ENCODE measurements at regions not wholly inside any gene's neighbourhood (a gene's known extent, or its start where the extent isn't known, plus 50 kb on each side); places are given as distances from the start of the nearest gene placed in this dataset.
A peak's percentile ranks its signal among the peaks of the same experiment; 100 is the strongest.
"Not testable (repeated sequence)": the region's sequence is repeated elsewhere in the genome, so short reads cannot be mapped to it uniquely, and the experiment has no call there.

DNA sequence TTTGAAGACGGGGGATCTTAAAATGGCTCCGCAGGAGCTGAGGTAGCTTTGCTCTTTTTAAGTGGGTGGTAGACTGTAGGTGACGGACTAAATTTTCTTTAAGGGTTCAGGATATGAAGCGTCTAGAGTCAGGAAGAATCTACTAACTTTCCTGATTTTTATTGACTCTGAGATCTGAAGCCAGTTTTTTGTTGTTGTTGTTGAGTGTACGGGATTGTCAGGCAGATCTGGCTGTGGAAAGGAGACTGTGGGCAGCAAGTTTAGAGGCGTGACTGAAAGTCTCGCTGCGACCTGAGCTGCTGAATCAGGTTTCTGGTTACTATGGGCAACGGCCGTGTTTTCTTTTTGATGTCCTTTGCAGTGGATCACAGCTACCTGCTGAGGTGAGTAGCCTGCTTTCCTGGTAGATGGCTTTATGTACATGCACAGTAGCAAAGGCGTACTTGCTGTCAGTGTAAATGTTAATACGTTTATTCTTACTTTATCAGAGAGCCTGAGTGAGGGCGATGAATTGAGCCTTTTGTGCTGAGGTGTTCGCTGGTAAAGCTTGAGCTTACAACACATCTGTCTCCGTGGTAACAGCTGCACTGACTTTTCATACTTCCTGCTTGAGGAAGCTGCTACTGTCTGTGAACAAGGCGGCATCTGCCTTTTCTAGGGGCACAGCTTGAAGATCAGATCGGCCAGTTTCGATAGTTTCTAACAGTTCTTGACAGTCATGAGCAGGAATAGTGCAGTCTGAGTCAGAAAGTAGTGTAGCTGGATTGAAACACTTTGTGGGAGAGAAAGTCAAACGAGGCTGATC, 193.7 kb downstream of the OTOP1 start:
- not testable (repeated sequence) for DNase-seq (ENCODE audit: low spot score)

GRCh38 chr4:4037399-4038138, 189.2 kb downstream of the OTOP1 start:
- not testable (repeated sequence) for DNase-seq (ENCODE audit: low spot score)

- not testable (repeated sequence) for DNase-seq (ENCODE audit: low spot score)
Observed at GRCh38 chr4:4045823-4046222, 180.9 kb downstream of the OTOP1 start.

- not testable (repeated sequence) for DNase-seq (ENCODE audit: low spot score)
Observed at GRCh38 chr4:4046686-4047085, 180.0 kb downstream of the OTOP1 start.

GRCh38 chr4:4047202-4047601, 179.5 kb downstream of the OTOP1 start:
- DNase-seq (ENCODE audit: low spot score), result not testable (repeated sequence)

DNA sequence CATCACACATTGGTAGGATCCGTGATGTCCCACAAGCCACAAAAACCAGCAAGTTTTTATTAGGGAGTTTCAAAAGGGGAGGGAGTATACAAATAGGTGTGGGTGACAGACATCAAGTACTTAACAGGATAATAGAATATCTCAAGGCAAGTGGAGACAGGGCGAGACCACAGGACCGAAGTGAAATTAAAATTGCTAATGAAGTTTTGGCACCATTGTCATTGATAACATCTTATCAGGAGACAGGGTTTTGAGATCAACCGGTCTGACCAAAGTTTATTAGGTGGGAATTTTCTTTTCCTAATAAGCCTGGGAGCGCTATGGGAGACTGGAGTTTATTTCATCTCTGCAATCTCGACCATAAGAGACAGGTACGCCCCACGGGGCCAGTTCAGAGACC, 178.5 kb downstream of the OTOP1 start:
- DNase-seq (ENCODE audit: low spot score), result not testable (repeated sequence)

DNA sequence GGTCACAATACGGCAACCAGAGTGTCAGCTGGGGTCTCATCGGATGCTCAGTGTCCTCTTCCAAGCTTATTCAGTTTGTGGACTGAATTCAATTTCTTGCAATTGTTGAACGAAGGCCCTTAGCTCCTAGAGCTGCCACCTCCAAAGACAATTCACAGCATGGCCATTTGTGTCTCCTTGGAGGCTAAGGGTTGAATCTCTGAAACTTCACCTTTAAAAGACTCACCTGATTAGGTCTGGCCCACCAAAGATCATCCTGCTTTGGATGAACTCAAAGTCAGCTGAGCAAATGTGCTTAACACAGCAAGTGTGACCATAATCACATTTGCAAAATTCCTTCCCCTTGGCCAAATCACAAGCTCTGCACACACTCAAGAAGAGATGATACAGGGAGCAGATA, 175.9 kb downstream of the OTOP1 start:
- not testable (repeated sequence) for DNase-seq (ENCODE audit: low spot score)

DNA sequence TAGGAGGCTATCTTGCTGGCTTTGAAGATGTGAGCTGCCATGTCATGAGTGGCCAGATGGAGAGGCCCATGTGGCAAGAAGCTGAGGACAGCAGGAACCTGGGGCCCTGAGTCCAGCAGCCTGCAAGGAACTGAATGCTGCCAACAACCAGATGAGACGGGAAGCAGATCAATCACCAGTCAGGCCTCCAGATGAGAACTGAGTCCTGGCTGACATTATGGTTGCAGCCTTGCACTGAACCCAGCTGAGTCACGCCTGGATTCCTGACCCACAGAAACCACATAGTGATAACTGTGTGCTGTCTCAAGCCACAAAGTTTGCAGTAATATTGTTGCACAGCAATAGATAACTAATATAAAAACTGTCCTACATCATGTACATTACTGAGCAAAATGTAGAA, 173.8 kb downstream of the OTOP1 start:
- not testable (repeated sequence) for DNase-seq (ENCODE audit: low spot score)

DNA sequence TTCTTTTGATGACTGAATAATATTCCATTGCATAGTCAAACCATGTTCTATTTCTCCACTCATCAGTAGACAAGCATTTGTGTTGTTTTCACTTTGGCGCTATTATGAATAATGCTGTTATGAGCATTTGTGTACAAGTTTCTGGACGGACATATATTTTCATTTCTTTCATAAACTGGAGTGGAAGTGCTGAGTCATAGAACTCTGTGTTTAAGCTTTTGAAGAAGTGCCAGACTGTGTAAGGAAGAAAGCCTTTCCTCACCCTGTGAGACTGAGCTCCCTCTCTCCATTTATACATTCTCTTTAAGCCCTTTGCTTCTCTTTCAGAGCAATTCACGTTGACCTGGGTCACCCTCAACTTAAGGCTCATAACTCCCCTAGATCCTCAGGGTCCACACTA, 169.5 kb downstream of the OTOP1 start:
- DNase-seq (ENCODE audit: low spot score), result not testable (repeated sequence)

GRCh38 chr4:4084171-4084570, 142.6 kb downstream of the OTOP1 start:
- not testable (repeated sequence) for DNase-seq (ENCODE audit: low spot score)

DNA sequence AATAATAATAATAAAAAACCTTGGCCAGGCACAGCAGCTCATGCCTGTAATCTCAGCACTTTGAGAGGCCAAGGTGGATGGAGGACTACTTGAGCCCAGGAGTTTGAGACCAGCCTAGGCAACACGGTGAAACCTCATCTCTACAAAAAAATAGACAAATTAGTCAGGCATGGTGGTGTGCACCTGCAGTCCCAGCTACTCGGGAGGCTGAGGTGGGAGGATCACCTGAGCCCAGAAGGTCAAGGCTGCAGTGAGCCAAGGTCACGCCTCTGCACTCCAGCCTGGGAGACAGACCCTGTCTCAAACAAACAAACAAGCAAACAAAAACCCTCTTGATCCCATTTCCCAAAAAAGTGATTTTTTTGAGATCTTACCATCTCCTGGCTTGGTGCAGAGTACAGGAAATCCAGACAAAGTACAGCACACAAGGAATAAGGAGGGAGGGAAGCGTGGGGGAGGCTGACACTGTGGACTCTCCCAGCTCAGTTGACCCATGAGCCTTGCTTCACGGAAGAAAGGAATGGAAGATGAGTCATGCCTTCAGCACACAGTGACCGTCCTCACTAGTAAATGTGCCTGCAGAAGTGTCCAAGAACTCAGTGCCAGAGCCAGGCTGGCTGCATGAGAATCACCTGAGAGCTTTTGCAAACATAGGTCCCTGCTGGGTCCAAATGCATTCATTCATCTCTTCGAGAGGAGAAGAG, 136.9 kb downstream of the OTOP1 start:
- DNase-seq (ENCODE audit: low spot score), result peak; percentile 10

DNA sequence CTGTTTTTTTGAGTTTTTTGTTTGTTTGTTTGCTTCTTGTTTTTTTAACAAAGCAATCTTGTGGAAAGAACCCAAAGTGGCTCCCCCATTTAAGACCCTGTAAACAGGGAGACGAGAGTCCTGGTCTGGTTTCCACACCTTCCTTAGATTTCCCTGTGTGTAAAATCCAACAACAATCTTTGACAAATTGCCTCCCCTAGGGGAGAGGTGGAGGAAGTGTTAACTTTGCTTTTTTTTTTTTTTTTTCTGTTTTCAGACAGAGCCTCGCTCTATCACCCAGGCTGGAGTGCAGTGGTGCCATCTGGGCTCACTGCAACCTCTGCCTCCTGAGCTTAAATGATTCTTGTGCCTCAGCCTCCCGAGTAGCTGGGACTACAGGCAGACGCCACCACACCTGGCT, 136.0 kb downstream of the OTOP1 start:
- not testable (repeated sequence) for DNase-seq (ENCODE audit: low spot score)

DNA sequence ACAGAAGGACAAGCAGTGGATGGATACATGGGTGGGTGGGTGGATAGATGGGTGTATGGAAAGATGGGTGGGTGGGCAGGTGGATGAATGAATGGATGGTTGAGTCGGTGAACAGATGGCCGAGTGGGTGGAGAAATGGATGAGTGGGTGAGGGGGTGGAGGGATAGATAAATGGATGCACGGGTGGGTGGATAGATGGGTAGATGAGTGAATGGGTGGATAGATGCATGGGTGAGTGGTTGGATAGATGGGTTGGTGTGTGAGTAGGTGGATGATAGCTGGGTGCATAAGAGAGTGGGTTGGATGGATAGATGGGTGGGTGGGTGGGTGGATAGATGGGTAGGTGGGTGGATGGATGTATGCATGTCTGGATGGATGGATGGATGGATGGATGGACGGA, 134.6 kb downstream of the OTOP1 start:
- DNase-seq (ENCODE audit: low spot score), result not testable (repeated sequence)

GRCh38 chr4:4099610-4100009, 127.1 kb downstream of the OTOP1 start:
- DNase-seq (ENCODE audit: low spot score), result not testable (repeated sequence)

- DNase-seq (ENCODE audit: low spot score), result not testable (repeated sequence)
Observed at GRCh38 chr4:4106923-4107322, 119.8 kb downstream of the OTOP1 start.

DNA sequence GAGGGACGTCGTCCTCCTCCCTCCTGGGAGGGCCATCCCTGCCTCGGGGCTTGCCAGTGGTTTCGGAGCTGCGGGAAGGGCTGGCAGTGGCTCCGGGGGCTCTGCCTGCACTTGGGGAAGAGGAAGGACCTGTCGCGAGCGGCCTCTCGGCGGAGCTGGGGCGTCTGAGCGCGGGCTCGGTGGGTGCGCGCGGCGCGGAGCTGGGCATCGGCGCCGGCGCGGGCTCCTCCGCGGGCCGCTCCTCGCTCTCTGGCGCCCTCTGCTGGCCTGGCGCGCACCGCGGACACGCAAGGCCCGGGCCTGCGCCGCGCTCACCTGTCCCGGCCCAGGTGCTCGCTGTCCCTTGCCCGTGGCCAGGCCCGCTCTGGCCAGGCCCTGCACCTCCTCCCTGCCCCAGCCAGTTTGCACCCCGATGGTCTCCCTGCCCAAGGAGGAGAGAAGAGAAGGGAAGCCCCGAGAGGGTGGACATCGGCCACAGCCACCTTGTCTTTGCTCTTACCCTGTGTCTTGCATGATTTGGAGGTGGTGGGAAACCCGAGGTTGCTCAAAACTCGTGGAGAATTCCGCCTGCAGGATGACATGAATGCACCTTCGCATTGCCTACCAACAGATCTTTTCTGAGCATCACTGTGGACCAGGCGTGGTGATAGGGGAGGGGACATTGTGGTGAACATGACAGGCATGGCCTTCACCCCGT, 119.2 kb downstream of the OTOP1 start:
- peak; percentile 71 for DNase-seq (ENCODE audit: low spot score)

GRCh38 chr4:4115381-4115780, 111.3 kb downstream of the OTOP1 start:
- DNase-seq (ENCODE audit: low spot score), result not testable (repeated sequence)

GRCh38 chr4:4116901-4117300, 109.8 kb downstream of the OTOP1 start:
- peak; percentile 1 for DNase-seq (ENCODE audit: low spot score)

DNA sequence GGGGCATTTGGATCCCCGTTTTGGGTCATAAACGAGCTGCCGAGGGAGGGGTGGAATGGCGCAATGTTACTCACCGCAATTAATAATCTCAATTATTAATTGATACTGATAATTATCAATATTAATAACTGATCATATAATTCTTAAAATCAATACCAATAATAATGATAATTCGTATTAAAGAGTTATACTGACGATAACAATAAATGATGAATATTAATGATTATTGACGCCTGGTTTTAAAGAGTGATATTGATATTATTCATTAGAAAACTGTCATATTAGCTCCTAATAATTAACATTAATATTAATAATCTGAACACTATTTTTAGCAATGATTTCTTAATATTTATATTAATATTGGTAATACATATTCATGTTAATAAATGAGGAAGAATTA, 92.4 kb downstream of the OTOP1 start:
- DNase-seq (ENCODE audit: low spot score), result not testable (repeated sequence)

- not testable (repeated sequence) for DNase-seq (ENCODE audit: low spot score)
Observed at GRCh38 chr4:4136621-4137020, 90.1 kb downstream of the OTOP1 start.

Measured in AG08395 (cell line).